ENCODE measurements at regions not wholly inside any gene's neighbourhood (a gene's known extent, or its start where the extent isn't known, plus 50 kb on each side); places are given as distances from the start of the nearest gene placed in this dataset.

GRCh38 chr4:54152846-54153600 lies 53.1 kb downstream of the GSX2 start:
- no peak overlapping the region for H2AFZ ChIP-seq (ENCODE audit: low read length)
- no peaks in the 10 kb centered on the region for H3K9me3 ChIP-seq (ENCODE audit: low read depth, low read length)
- DNase-seq (ENCODE audit: insufficient read length, low spot score, missing footprints) = peak; percentile 86
- no peak overlapping the region for H3K4me2 ChIP-seq (ENCODE audit: insufficient read depth, low read length)
- no peaks in the 10 kb centered on the region for H3K36me3 ChIP-seq (ENCODE audit: insufficient read depth, low read length)
- no peaks in the 10 kb centered on the region for H4K20me1 ChIP-seq (ENCODE audit: insufficient read depth, low read length)
- H3K27ac ChIP-seq (ENCODE audit: low read depth, low read length) = no peak overlapping the region
- TF ChIP-seq CTCF (IDR thresholded peaks at IDR 0.05; ENCODE audit: extremely low read depth, low read depth, low read length) = no peak
- H3K79me2 ChIP-seq (ENCODE audit: insufficient read depth, low read length) = no peaks in the 10 kb centered on the region
- peaks cover 10% of the 10 kb centered on the region for H3K4me1 ChIP-seq (ENCODE audit: insufficient read depth, low read length)
- no peak overlapping the region for H3K4me3 ChIP-seq (ENCODE audit: insufficient read depth, low read length)
- H3K27me3 ChIP-seq (ENCODE audit: insufficient read depth, low read length) = no peaks in the 10 kb centered on the region

GRCh38 chr4:54155936-54156335 lies 56.0 kb downstream of the GSX2 start:
- Histone ChIP-seq H3K27me3 (ENCODE audit: insufficient read depth, low read length) (no peaks in the 10 kb centered on the region), H3K79me2 (ENCODE audit: insufficient read depth, low read length) (no peaks in the 10 kb centered on the region), H3K4me2 (ENCODE audit: insufficient read depth, low read length) (no peak overlapping the region), H3K36me3 (ENCODE audit: insufficient read depth, low read length) (no peaks in the 10 kb centered on the region), H4K20me1 (ENCODE audit: insufficient read depth, low read length) (no peaks in the 10 kb centered on the region), H3K4me1 (ENCODE audit: insufficient read depth, low read length) (peaks cover 10% of the 10 kb centered on the region), H2AFZ (ENCODE audit: low read length) (no peak overlapping the region), H3K9me3 (ENCODE audit: low read depth, low read length) (peaks cover 2% of the 10 kb centered on the region), H3K27ac (ENCODE audit: low read depth, low read length) (no peak overlapping the region), H3K4me3 (ENCODE audit: insufficient read depth, low read length) (no peak overlapping the region)
- no peak for DNase-seq (ENCODE audit: insufficient read length, low spot score, missing footprints)
- no peak for TF ChIP-seq CTCF (IDR thresholded peaks at IDR 0.05; ENCODE audit: extremely low read depth, low read depth, low read length)

GRCh38 chr4:54157606-54158005 lies 57.6 kb downstream of the GSX2 start:
- Histone ChIP-seq H3K79me2 (ENCODE audit: insufficient read depth, low read length) (no peaks in the 10 kb centered on the region), H3K36me3 (ENCODE audit: insufficient read depth, low read length) (no peaks in the 10 kb centered on the region), H2AFZ (ENCODE audit: low read length) (no peak overlapping the region), H3K4me1 (ENCODE audit: insufficient read depth, low read length) (peaks cover 7% of the 10 kb centered on the region), H4K20me1 (ENCODE audit: insufficient read depth, low read length) (no peaks in the 10 kb centered on the region), H3K9me3 (ENCODE audit: low read depth, low read length) (peaks cover 2% of the 10 kb centered on the region), H3K27me3 (ENCODE audit: insufficient read depth, low read length) (no peaks in the 10 kb centered on the region), H3K27ac (ENCODE audit: low read depth, low read length) (no peak overlapping the region), H3K4me3 (ENCODE audit: insufficient read depth, low read length) (no peak overlapping the region), H3K4me2 (ENCODE audit: insufficient read depth, low read length) (no peak overlapping the region)
- DNase-seq (ENCODE audit: insufficient read length, low spot score, missing footprints) = no peak
- TF ChIP-seq CTCF (IDR thresholded peaks at IDR 0.05; ENCODE audit: extremely low read depth, low read depth, low read length) = no peak

- no peak for DNase-seq (ENCODE audit: insufficient read length, low spot score, missing footprints)
- no peak for TF ChIP-seq CTCF (IDR thresholded peaks at IDR 0.05; ENCODE audit: extremely low read depth, low read depth, low read length)
- peaks cover 2% of the 10 kb centered on the region for H3K4me1 ChIP-seq (ENCODE audit: insufficient read depth, low read length)
- H3K27me3 ChIP-seq (ENCODE audit: insufficient read depth, low read length) = no peaks in the 10 kb centered on the region
- peaks cover 2% of the 10 kb centered on the region for H3K9me3 ChIP-seq (ENCODE audit: low read depth, low read length)
- no peak overlapping the region for H3K4me3 ChIP-seq (ENCODE audit: insufficient read depth, low read length)
- no peak overlapping the region for H3K27ac ChIP-seq (ENCODE audit: low read depth, low read length)
- H4K20me1 ChIP-seq (ENCODE audit: insufficient read depth, low read length) = no peaks in the 10 kb centered on the region
- no peak overlapping the region for H3K4me2 ChIP-seq (ENCODE audit: insufficient read depth, low read length)
- H3K36me3 ChIP-seq (ENCODE audit: insufficient read depth, low read length) = no peaks in the 10 kb centered on the region
- no peak overlapping the region for H2AFZ ChIP-seq (ENCODE audit: low read length)
- H3K79me2 ChIP-seq (ENCODE audit: insufficient read depth, low read length) = no peaks in the 10 kb centered on the region
These were observed 59.6 kb downstream of the GSX2 start for GRCh38 chr4:54159543-54159942.
